Neural cell (in vitro differentiated cells): ENCODE measurements at regions not wholly inside any gene's neighbourhood (a gene's known extent, or its start where the extent isn't known, plus 50 kb on each side); places are given as distances from the start of the nearest gene placed in this dataset.

ENCODE experiments used
- EP300 ChIP-seq: fragments of 450-650 bp; conservative IDR thresholded peaks from 2 replicates; pipeline ENCODE4 v1.6.1; 2014; ENCODE audit warnings: antibody characterized with exemption, mild to moderate bottlenecking, moderate library complexity; ENCODE audit not compliant: poor library complexity, severe bottlenecking
- EZH2 ChIP-seq: fragments of 200-600, 300-800 bp; shearing (Covaris generic), sonication (generic); IDR thresholded peaks from 2 replicates; pipeline ENCODE4 v1.6.1; 2014; ENCODE audit warnings: antibody characterized with exemption, low read length, borderline replicate concordance, mild to moderate bottlenecking; ENCODE audit not compliant: insufficient read depth, poor library complexity, severe bottlenecking
- MXI1 ChIP-seq: fragments of 450-650 bp; conservative IDR thresholded peaks from 2 replicates; pipeline ENCODE4 v1.6.1; 2014; ENCODE audit warnings: antibody characterized with exemption, mild to moderate bottlenecking; ENCODE audit not compliant: poor library complexity, severe bottlenecking
- POLR2AphosphoS5 ChIP-seq: IDR thresholded peaks from 2 replicates; pipeline ENCODE4 v1.6.1; 2012
- RAD21 ChIP-seq: fragments of 450-650 bp; conservative IDR thresholded peaks from 2 replicates; pipeline ENCODE4 v1.6.1; 2014; ENCODE audit warnings: antibody characterized with exemption, mild to moderate bottlenecking, moderate library complexity
- TF ChIP-seq, protein P1 (sequence below): fragments of 450-650 bp; IDR thresholded peaks from 2 replicates; pipeline ENCODE4 v1.5.1; 2014; ENCODE audit warnings: antibody characterized with exemption, mild to moderate bottlenecking, moderate library complexity; ENCODE audit not compliant: poor library complexity, severe bottlenecking
- TF ChIP-seq, protein P2 (sequence below): IDR thresholded peaks from 2 replicates; pipeline ENCODE4 v1.6.1; 2012; ENCODE audit warnings: borderline replicate concordance

DNA sequence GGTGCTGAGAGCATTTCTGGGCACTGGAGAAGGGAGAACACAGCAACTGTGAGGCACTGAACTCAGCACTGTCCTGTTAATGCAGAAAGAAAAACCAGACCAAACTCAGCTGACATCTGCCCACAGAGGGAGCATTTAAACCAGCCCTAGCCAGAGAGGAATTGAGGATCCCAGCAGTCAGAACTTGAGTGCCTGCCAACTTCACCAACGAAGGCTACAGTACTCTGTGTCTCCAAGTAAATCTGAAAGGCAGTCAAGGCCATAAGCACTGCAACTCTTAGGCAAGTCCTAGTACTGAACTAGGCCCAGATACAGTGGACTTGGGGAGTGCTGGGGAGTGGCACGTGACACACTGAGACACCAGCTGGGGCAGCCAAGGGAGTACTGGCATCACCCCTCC, 176.2 kb upstream of the ZC3H15 start:
- TF ChIP-seq EZH2, result no peak
- no peak for TF ChIP-seq POLR2AphosphoS5
- TF ChIP-seq, protein P1, sequence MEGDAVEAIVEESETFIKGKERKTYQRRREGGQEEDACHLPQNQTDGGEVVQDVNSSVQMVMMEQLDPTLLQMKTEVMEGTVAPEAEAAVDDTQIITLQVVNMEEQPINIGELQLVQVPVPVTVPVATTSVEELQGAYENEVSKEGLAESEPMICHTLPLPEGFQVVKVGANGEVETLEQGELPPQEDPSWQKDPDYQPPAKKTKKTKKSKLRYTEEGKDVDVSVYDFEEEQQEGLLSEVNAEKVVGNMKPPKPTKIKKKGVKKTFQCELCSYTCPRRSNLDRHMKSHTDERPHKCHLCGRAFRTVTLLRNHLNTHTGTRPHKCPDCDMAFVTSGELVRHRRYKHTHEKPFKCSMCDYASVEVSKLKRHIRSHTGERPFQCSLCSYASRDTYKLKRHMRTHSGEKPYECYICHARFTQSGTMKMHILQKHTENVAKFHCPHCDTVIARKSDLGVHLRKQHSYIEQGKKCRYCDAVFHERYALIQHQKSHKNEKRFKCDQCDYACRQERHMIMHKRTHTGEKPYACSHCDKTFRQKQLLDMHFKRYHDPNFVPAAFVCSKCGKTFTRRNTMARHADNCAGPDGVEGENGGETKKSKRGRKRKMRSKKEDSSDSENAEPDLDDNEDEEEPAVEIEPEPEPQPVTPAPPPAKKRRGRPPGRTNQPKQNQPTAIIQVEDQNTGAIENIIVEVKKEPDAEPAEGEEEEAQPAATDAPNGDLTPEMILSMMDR, result no peak
- TF ChIP-seq RAD21, result no peak
- no peak for TF ChIP-seq EP300
- TF ChIP-seq, protein P2, sequence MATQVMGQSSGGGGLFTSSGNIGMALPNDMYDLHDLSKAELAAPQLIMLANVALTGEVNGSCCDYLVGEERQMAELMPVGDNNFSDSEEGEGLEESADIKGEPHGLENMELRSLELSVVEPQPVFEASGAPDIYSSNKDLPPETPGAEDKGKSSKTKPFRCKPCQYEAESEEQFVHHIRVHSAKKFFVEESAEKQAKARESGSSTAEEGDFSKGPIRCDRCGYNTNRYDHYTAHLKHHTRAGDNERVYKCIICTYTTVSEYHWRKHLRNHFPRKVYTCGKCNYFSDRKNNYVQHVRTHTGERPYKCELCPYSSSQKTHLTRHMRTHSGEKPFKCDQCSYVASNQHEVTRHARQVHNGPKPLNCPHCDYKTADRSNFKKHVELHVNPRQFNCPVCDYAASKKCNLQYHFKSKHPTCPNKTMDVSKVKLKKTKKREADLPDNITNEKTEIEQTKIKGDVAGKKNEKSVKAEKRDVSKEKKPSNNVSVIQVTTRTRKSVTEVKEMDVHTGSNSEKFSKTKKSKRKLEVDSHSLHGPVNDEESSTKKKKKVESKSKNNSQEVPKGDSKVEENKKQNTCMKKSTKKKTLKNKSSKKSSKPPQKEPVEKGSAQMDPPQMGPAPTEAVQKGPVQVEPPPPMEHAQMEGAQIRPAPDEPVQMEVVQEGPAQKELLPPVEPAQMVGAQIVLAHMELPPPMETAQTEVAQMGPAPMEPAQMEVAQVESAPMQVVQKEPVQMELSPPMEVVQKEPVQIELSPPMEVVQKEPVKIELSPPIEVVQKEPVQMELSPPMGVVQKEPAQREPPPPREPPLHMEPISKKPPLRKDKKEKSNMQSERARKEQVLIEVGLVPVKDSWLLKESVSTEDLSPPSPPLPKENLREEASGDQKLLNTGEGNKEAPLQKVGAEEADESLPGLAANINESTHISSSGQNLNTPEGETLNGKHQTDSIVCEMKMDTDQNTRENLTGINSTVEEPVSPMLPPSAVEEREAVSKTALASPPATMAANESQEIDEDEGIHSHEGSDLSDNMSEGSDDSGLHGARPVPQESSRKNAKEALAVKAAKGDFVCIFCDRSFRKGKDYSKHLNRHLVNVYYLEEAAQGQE, result no peak
- TF ChIP-seq MXI1, result no peak
